Fibroblast of upper back skin (primary cell): ENCODE measurements at regions not wholly inside any gene's neighbourhood (a gene's known extent, or its start where the extent isn't known, plus 50 kb on each side); places are given as distances from the start of the nearest gene placed in this dataset.

Experiments used
- DNase-seq: peaks from one replicate; pipeline ENCODE4 v3.0.0-alpha.2; 2013

DNA sequence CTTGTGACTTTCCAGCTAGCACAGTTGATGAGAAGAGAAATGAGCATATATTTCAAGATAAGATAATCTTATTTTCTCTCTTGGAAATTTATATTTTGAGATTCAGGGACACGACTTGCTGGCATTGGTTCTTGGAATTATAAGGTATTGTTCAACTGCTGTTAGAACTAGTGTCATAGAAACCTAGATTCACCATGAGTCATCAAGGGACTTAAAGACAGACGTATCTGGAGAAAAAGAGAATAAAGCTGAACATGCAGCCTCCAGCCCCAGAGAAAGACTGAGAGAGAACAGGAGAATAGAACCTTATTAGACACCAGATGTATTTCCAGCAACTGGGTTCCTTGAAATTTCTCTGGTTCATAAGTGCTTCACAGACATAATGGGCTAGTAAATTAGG lies 194.4 kb upstream of the PPFIA2 start:
- no peak for DNase-seq

DNA sequence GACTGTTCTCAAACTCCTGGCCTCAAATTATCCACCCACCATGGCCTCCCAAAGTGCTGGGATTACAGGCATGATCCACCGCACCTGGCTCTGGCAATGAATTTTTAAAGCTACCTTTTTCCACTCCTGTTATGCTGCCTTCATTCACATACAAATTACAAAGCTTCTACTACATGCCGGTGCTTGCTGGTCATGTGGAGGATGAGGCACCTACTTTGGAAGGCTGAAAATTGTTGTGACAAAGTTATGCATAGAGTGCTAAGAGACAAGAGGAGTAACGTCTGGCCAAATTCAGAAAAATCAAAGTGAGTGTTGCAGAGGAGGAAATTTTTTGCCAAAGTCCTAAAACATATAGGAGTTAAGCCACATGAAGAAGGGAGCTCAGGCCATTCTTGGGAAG lies 191.7 kb upstream of the PPFIA2 start:
- DNase-seq = no peak

DNA sequence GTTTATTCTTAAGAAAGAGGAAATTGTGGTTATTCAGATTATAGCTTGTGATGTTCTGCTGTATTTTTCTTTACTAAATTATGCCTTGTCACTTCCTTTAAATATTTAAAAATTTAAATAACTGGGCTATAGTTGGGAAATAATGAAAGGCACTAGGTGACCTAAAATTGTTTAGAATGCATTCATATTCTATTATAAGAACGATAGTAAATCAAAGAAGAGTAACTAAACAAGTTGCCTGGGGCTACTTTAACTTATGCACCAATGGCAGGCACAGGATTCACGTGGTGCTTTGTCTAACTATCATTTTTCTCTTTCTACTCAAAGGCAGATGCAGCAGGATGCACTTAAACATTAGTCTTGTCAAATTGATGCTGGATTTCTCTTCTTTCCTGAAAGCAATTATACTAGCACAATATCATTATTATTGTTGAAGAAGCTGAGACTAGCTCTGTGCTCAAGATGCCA lies 190.7 kb upstream of the PPFIA2 start:
- no peak for DNase-seq

DNA sequence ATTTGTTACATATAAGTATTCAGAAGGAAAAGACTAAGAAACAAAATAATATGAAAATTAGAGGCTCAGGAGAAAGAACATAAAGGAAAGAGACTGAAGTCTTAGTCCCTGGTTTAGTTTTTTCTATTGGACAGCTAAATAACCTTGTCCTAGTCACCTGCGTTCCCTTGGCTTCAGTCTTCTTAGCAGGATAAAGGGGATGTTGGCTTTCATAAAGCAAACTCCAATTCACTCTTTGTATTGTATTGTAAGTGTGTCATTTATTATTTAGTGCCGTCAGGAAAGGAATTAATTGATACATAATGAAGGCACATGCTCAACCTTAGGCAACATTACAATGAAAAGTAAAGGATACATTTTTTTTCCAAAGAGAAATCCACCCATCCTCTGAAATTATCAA lies 190.3 kb upstream of the PPFIA2 start:
- DNase-seq = no peak

DNA sequence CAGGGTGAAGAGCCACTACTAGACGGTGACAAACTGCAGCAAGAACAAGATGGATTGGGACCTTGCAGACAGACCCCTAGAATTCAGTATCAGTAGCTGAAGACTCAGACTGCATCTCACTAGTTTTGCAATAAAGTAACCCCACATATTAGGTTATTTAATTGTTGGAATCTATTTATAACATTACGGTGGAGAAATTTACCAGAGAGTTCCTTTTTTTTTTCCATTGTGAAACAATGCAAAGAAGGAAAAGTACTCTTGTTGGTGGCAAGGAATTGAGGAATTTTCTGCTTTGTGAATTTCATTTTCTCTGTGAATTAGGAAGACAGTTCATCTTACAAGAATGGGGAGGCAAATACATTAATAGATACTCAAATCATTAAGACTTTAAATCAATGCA lies 185.7 kb upstream of the PPFIA2 start:
- DNase-seq = no peak

DNA sequence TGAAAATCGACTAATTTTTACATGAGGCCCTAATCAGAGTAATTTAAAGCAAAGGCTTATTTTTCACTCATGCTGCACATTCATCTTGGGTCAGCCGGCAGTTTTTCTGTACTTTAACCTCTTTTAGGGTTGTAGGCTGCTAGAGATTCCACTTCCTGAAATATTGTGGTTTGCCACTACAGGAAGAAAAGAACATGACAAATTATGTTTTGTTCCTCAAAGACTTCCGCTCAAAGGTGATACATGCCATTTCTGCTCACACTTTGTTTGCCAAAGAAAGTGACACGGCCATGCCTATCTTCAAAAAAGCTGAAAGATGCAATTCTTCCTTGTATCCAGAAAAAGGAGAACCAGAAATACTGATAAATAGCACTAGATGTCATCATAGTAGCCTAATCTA lies 183.4 kb upstream of the PPFIA2 start:
- no peak for DNase-seq

DNA sequence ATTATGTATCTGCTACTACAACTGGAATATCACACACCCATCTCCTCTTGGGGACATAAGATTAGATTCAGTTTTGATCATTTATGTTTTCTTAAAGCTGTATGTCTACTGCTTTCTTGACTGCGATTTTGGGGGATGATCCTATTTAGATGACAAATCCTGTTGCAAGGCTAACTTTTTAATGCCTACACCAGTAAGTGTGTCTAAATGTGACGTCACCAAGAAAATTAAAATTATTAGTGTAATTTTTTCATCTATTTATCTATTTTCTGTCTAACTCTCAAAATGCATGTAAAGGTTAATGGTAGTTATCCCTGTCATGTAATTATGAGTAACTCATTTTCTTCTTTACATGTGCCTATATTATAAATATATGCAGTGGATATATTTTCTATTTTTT lies 170.9 kb upstream of the PPFIA2 start:
- DNase-seq = no peak

DNA sequence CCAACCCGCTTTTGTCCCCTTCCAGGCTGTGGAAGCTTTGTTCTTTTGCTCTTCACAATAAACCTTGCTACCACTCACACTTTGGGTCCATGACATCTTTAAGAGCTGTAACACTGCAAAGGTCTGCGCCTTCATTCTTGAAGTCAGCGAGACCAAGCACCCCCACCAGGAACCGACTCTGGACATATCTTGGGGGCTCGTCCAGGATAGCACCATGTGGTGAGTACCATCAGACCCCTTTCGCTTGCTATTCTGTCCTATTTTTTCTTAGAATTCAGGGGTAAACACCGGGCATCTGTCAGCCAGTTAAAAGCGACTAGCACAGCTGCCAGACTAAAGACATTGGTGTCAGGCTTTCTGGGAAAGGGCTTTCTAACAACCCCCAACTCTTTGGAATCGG lies 137.6 kb upstream of the PPFIA2 start:
- no peak for DNase-seq

DNA sequence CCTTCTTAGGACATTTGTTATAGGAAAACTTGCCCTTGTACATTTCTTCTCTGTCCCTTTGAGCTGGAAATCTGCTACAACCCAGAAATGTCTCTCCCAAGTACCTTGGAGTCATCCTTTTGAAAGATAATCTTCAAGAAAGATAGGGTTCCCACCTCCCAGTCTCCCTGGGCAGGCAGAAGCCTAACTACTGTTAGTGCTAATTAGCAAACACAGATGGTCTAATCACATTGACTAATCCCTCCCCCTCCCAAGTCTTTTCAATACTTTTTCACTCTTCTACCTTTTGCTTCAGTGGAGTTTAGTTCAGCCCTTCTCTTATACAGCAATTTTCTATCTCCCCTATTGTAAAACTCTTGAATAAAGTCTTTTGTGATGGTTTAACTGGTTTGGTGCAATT lies 129.8 kb upstream of the PPFIA2 start:
- no peak for DNase-seq

DNA sequence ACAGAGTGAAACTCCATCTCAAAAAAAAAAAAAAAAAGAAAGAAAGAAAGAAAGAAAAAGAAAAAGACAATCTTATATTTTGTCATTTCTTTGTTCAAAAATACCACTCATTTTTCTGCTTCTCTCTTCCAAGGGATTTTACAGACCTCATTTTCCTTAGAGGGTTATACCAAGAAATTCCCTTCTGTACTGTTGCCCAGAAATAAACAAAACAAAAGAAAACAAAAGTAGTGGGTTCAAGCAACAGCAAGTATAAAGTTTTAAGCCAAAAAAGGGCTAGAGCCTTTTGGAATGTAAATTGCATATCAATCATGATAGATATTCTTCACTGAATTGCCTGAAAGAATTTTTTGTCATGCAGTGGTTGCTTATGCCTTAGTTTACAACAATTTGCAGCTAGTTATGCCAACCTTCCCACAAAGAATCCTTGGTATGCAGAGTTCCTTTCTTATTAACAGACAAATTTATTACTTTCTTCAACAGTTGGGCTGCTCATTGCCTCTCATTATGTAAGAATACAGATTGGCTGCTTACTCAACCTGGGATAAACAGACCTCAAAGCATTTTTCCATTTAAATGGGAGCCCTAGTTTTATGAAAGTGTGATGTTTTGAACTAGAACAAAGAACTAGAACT lies 129.1 kb upstream of the PPFIA2 start:
- DNase-seq = no peak

DNA sequence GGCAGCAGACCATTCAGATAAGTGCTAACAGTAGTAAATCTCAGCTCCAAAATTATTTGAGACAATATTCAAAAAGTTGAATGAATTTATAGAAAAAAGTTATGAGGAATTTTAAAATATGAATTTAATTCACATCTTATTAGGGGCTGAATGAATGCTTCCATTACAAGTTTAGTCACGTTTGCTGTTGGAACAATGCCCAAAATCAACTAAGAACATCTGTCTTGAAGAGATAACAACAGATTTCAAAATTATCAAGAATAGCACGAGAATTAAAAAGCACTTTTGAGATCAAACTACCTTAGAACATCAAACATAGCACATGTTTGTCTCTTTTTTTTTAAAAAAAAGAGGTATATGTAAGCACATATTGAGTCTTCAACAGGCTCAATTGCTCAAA lies 115.4 kb upstream of the PPFIA2 start:
- no peak for DNase-seq

DNA sequence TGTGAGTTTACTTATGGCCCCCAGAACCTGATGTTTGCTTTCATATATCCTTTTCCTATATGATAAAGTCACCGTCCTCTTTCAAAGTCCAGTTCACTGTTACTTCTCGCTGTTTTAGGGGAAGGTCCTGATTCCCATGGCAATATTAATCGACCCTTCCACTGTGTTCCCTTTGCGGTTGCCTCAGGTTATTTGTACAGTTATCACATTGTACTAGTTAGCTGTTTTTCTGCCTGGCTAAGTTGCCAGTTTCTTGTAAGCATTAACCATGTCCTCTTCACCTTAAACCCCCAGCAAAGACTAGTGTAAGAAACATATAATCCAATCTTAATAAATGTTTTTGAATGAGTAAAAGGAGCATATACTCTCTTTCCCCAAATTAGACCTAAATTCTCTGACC lies 115.0 kb upstream of the PPFIA2 start:
- no peak for DNase-seq

DNA sequence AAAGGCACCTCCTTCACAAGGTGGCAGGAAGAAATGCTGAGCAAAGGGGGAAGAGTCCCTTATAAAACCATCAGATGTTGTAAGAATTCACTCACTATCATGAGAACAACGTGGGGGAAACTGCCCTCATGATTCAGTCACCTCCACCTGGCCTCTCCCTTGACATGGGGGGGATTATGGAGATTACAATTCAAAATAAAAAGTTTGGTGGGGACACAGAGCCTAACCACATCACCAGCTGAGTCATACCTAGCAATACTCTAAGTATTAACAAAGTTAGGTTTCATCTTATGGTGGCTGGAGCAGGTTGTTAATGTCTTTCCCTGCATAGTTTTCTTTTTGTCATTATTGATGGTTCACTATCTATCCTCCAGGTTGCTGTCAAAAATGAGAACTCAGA lies 113.2 kb upstream of the PPFIA2 start:
- DNase-seq = no peak

DNA sequence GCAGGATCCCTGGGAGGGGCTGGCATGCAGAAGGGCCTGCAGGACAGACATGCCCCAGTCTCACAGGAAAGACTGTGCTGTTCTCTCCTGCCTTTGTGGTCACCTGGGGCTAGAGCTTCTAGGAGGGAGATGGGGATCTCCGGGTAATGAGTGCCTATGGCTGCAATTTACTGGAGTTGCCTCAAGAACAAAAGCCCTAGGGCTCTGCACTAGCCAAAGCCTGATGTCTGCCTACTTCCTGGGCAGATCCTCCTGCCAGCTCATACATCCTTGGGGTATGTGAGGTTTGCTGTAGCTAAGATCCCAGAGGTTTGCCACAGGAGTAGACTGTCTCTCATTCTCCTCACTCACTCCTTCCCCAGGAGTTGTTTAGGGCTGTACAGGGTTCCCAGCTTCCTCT lies 106.9 kb upstream of the PPFIA2 start:
- no peak for DNase-seq

DNA sequence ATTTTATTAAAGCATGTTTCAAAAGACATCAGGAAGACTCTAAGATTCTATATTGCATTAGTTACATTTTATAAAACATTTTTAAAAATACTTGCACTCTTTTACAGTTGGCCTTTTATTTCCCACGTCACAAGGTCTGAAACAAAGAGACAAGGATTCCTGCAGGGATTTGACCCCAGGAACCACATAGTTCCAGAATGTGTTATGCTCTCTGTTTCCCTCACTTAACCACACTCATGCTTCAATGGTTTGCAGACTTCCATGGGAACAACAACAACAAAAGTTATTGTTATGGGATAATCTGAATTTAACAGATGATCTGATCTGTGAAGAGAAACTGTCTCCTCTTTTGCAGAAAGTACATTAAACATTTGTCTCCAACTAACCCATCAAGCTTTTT lies 104.3 kb upstream of the PPFIA2 start:
- DNase-seq = no peak

DNA sequence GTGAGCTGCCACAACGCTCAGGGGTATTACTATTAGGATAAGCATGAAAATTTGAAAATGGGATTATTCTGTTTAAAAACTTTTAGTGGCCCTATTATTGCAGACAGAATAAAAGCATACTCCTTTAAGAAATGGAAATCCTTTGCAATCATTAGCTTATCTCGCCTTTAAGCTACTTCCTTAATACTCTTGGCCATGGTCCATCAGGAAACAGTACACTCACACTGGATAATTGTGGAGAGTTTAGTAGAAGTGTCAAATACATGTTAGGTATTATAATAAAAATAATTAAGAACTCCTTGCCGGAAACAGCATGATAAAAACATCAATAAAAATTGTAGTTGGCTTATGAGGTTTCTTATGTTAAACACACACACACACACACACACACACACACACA lies 100.4 kb upstream of the PPFIA2 start:
- DNase-seq = no peak

DNA sequence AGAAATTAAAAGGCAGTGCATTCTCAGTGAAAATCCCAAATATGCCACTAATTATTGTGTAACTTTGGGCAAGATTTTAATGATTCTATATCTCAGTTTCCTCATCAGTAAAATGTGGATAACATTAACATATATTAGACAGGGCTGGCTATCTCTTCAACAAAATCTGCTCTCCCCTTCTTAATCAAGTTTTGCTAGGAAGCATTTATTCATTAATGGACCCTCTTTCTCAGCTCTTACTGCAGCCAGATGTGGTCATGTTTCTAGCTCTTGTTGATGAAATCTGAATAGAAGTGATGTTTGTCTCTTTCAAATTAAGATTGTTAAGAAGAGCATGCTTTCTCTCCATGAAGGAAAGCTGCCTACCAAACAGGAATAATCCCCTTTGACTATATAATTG lies 84.4 kb upstream of the PPFIA2 start:
- DNase-seq = no peak

DNA sequence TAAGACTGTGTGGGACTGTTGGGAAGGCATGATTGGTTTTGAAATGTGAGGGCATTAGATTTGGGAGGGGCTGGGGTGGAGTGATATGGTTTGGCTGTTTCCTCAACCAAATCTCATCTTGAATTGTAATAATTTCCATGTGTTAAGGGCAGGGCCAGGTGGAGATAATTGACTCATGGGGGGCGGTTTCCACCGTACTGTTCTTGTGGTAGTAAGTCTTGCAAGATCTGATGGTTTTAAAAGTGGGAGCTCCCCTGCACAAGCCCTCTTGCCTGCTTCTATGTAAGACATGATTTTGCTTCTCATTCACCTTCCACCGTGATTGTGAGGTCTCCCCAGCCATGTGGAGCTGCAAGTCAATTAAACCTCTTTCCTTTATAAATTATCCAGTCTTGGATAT lies 76.6 kb upstream of the PPFIA2 start:
- no peak for DNase-seq

DNA sequence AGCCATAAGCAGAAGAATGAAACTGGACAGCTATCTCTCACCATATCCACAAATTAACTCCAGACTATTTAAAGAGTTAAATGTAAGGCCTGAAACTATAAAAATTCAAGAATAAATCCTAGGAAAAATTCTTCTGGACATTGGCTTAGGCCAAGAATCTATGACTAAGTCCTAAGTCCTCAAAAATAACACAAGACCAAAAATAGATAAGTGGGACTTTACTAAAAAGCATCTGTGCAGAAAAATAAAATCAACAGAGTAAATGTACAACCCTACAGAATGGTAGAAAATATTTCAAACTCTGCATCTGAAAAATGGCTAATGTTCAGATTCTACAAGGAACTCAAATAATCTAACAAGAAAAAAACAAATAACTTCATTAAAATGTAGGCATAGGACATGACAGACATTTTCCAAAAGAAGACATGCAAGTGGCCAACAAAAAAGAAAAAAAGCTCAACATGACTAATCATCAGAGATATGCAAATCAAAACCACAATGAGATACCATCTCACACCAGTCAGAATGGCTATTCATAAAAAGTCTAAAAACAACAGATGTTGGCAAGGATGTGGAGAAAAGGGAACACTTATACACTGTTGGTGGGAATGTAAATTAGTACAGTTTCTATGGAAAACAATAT lies 61.0 kb upstream of the PPFIA2 start:
- peak; percentile 25 for DNase-seq

DNA sequence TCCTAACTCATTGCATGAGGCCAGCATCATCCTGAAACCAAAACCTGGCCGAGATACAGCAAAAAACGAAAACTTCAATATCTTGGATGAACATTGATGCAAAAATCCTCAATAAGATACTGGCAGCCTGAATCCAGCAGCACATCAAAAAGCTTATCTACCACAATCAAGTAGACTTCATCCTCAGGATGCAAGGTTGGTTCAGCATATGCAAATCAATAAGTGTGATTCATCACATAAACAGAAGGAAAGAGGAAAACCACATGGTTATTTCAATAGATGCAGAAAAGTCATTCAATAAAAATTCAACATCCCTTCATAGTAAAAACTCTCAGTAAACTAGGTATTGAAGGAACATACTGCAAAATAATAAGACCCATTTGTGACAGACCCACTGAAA lies 56.5 kb upstream of the PPFIA2 start:
- DNase-seq = no peak

DNA sequence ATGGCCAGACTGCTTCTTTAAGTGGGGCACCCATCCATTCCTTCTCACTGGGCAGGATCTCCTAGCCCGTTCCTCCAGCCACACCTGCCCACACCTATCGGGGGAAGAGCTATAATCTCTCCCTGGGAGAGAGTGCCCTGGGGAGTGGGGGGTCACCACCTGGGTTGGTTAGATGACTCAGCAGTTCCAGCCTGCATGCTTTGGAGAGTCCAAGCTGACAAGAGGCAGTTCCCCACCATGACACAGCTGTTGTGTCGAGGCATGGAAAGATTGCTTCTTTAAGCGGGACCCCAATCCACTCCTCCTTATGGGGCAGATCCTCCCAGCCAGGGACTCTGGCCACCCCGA lies 52.6 kb upstream of the PPFIA2 start:
- DNase-seq = no peak

DNA sequence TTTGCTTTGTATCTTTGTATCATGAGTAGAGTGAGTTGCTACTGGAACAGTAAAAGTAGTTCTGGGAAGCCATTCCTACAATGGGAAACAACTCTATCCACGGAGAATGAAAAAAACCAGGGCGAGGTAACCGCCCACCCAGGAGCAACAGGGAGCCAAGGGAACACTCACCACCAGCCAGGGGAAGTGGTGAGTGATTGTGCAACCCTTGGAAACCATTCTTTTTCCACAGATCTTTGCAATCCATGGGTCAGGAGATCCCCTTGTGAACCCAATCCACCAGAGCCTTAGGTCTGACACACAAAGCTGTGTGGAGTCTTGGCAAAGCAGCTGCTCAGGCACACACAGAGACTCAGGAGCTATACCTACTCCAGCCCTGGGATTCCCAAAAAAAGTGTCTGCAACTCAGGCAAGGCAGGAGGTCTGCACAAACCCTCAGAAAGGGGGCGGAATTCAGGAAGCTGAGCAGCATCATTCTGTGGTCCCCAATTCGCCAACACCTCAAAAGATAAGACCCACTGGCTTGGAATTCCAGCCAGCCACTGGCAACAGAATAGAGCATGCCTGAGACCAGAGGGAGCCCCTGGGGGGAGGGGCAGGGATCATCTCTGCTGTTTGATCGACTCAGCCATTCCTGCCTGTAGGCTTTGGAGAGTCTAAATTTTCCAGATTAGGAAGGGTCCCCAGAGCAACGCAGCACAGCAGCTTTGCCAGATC lies 52.1 kb upstream of the PPFIA2 start:
- peak; percentile 59 for DNase-seq

DNA sequence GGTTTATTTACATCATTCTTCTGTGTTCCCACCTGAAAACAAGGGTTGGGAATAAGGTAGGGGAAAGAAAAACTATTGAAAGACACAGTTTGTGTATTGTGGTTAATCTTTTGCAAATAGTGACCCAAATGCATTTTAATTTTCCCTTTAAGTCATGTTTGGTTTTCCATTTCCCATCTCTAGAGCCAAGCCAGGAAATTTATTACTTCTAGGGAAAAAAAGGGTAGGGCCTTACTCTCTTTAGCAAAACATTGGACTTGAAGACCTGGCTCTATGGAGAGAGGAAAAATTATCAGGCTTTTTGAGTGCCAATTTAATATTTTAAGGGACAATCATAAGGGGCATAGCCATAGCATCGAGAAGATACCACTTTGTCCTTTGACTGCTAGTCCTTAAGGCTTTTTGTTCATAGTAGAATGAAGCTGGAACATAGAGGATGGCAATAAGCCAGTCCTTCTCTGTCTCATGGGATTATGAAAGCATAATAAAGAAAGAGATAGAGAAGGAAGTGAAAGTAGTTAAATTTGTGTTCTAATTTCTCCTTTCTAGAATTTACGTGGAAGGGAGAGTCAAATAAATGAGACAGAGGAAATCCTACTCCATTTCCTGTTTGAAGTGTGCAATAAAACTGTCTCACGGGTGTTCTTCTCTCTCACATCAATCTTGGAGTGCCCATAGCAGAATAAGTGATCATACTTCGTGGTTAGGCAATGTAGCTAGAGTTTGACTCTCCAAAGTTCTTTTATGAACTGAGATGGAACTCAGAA lies 50.9 kb upstream of the PPFIA2 start:
- no peak for DNase-seq
